ENCODE measurements at regions not wholly inside any gene's neighbourhood (a gene's known extent, or its start where the extent isn't known, plus 50 kb on each side); places are given as distances from the start of the nearest gene placed in this dataset.

- Histone ChIP-seq H3K14ac (ENCODE audit: low read length) (no peak overlapping the region), H2BK12ac (ENCODE audit: low read length) (no peak overlapping the region), H2BK120ac (ENCODE audit: insufficient read depth, low read length, poor library complexity) (no peak overlapping the region), H3K4me2 (ENCODE audit: low read length) (no peak overlapping the region), H2AK5ac (ENCODE audit: low read length) (no peak overlapping the region), H3K27me3 (ENCODE audit: insufficient read depth, low read length) (no peaks in the 10 kb centered on the region), H3K27ac (ENCODE audit: low read depth, low read length) (no peak overlapping the region), H3K9ac (ENCODE audit: low read length) (no peak overlapping the region), H2BK5ac (ENCODE audit: low read depth, low read length, poor library complexity) (no peak overlapping the region), H3K4ac (ENCODE audit: low read depth, low read length) (no peak overlapping the region), H3K18ac (ENCODE audit: low read length) (no peak overlapping the region), H3K79me2 (ENCODE audit: control insufficient read depth, insufficient read depth, low read length, poor library complexity) (no peaks in the 10 kb centered on the region), H4K12ac (ENCODE audit: low read depth, low read length) (no peak overlapping the region), H4K8ac (ENCODE audit: low read depth, low read length) (no peak overlapping the region), H3K36me3 (ENCODE audit: control insufficient read depth in 1 of 2, insufficient read depth in 2 of 2, low read length in 2 of 2) (no peaks in the 10 kb centered on the region), H3K4me3 (ENCODE audit: low read depth, low read length) (no peak overlapping the region), H2AFZ (ENCODE audit: insufficient read depth, low read length, poor library complexity) (no peak overlapping the region), H3K23ac (ENCODE audit: low read length) (no peak overlapping the region), H3K79me1 (ENCODE audit: low read length) (no peaks in the 10 kb centered on the region), H4K91ac (ENCODE audit: low read depth, low read length) (no peak overlapping the region), H3K9me3 (ENCODE audit: insufficient read depth, low read depth, low read length) (no peaks in the 10 kb centered on the region), H3K4me1 (ENCODE audit: control insufficient read depth in 1 of 2, insufficient read depth in 2 of 2, low read length in 2 of 2) (no peaks in the 10 kb centered on the region)
- DNase-seq: no peak
- no CpG with 5 or more reads among the region's 3 CpGs for WGBS (ENCODE audit: extremely low coverage, insufficient coverage, insufficient read length)
Observed at GRCh38 chr9:107983762-107984161, 494.2 kb upstream of the KLF4 start.

- H4K8ac ChIP-seq (ENCODE audit: low read depth, low read length): no peak overlapping the region
- no peak overlapping the region for H3K18ac ChIP-seq (ENCODE audit: low read length)
- H2AK5ac ChIP-seq (ENCODE audit: low read length): no peak overlapping the region
- no peak overlapping the region for H3K4ac ChIP-seq (ENCODE audit: low read depth, low read length)
- H4K12ac ChIP-seq (ENCODE audit: low read depth, low read length): no peak overlapping the region
- no peaks in the 10 kb centered on the region for H3K9me3 ChIP-seq (ENCODE audit: insufficient read depth, low read depth, low read length)
- H4K91ac ChIP-seq (ENCODE audit: low read depth, low read length): no peak overlapping the region
- H2BK120ac ChIP-seq (ENCODE audit: insufficient read depth, low read length, poor library complexity): no peak overlapping the region
- H2AFZ ChIP-seq (ENCODE audit: insufficient read depth, low read length, poor library complexity): no peak overlapping the region
- no peaks in the 10 kb centered on the region for H3K36me3 ChIP-seq (ENCODE audit: control insufficient read depth in 1 of 2, insufficient read depth in 2 of 2, low read length in 2 of 2)
- no peaks in the 10 kb centered on the region for H3K27me3 ChIP-seq (ENCODE audit: insufficient read depth, low read length)
- H3K79me2 ChIP-seq (ENCODE audit: control insufficient read depth, insufficient read depth, low read length, poor library complexity): no peaks in the 10 kb centered on the region
- no peak overlapping the region for H3K4me2 ChIP-seq (ENCODE audit: low read length)
- no peaks in the 10 kb centered on the region for H3K79me1 ChIP-seq (ENCODE audit: low read length)
- H3K4me1 ChIP-seq (ENCODE audit: control insufficient read depth in 1 of 2, insufficient read depth in 2 of 2, low read length in 2 of 2): no peaks in the 10 kb centered on the region
- H2BK5ac ChIP-seq (ENCODE audit: low read depth, low read length, poor library complexity): no peak overlapping the region
- H3K9ac ChIP-seq (ENCODE audit: low read length): no peak overlapping the region
- H3K4me3 ChIP-seq (ENCODE audit: low read depth, low read length): no peak overlapping the region
- no peak overlapping the region for H3K27ac ChIP-seq (ENCODE audit: low read depth, low read length)
- H2BK12ac ChIP-seq (ENCODE audit: low read length): no peak overlapping the region
- no CpG with 5 or more reads among the region's 3 CpGs for WGBS (ENCODE audit: extremely low coverage, insufficient coverage, insufficient read length)
- DNase-seq: peak in 1 of 2 donors; percentile 32
- no peak overlapping the region for H3K23ac ChIP-seq (ENCODE audit: low read length)
- H3K14ac ChIP-seq (ENCODE audit: low read length): no peak overlapping the region
Observed at GRCh38 chr9:107983181-107983603, 493.6 kb upstream of the KLF4 start.

- Histone ChIP-seq H3K23ac (ENCODE audit: low read length) (no peak overlapping the region), H3K4me3 (ENCODE audit: low read depth, low read length) (no peak overlapping the region), H3K27me3 (ENCODE audit: insufficient read depth, low read length) (no peaks in the 10 kb centered on the region), H3K79me2 (ENCODE audit: control insufficient read depth, insufficient read depth, low read length, poor library complexity) (no peaks in the 10 kb centered on the region), H3K27ac (ENCODE audit: low read depth, low read length) (no peak overlapping the region), H2BK5ac (ENCODE audit: low read depth, low read length, poor library complexity) (no peak overlapping the region), H2BK120ac (ENCODE audit: insufficient read depth, low read length, poor library complexity) (no peak overlapping the region), H2AFZ (ENCODE audit: insufficient read depth, low read length, poor library complexity) (no peak overlapping the region), H3K4me1 (ENCODE audit: control insufficient read depth in 1 of 2, insufficient read depth in 2 of 2, low read length in 2 of 2) (no peaks in the 10 kb centered on the region), H3K9me3 (ENCODE audit: insufficient read depth, low read depth, low read length) (no peaks in the 10 kb centered on the region), H3K9ac (ENCODE audit: low read length) (no peak overlapping the region), H3K14ac (ENCODE audit: low read length) (no peak overlapping the region), H2BK12ac (ENCODE audit: low read length) (no peak overlapping the region), H3K4ac (ENCODE audit: low read depth, low read length) (no peak overlapping the region), H3K18ac (ENCODE audit: low read length) (no peak overlapping the region), H4K8ac (ENCODE audit: low read depth, low read length) (no peak overlapping the region), H4K91ac (ENCODE audit: low read depth, low read length) (no peak overlapping the region), H4K12ac (ENCODE audit: low read depth, low read length) (no peak overlapping the region), H3K36me3 (ENCODE audit: control insufficient read depth in 1 of 2, insufficient read depth in 2 of 2, low read length in 2 of 2) (no peaks in the 10 kb centered on the region), H2AK5ac (ENCODE audit: low read length) (no peak overlapping the region), H3K79me1 (ENCODE audit: low read length) (no peaks in the 10 kb centered on the region), H3K4me2 (ENCODE audit: low read length) (no peak overlapping the region)
- WGBS (ENCODE audit: extremely low coverage, insufficient coverage, insufficient read length): no CpG with 5 or more reads among the region's 3 CpGs
- DNase-seq: no peak
Observed at GRCh38 chr9:107982745-107983144, 493.2 kb upstream of the KLF4 start.

- no peak overlapping the region for H3K18ac ChIP-seq (ENCODE audit: low read length)
- H3K79me2 ChIP-seq (ENCODE audit: control insufficient read depth, insufficient read depth, low read length, poor library complexity): no peaks in the 10 kb centered on the region
- H3K27ac ChIP-seq (ENCODE audit: low read depth, low read length): no peak overlapping the region
- no peak overlapping the region for H2AFZ ChIP-seq (ENCODE audit: insufficient read depth, low read length, poor library complexity)
- H3K4me3 ChIP-seq (ENCODE audit: low read depth, low read length): no peak overlapping the region
- H3K79me1 ChIP-seq (ENCODE audit: low read length): no peaks in the 10 kb centered on the region
- no peak overlapping the region for H4K12ac ChIP-seq (ENCODE audit: low read depth, low read length)
- no peaks in the 10 kb centered on the region for H3K27me3 ChIP-seq (ENCODE audit: insufficient read depth, low read length)
- no peak for DNase-seq
- no peak overlapping the region for H2BK12ac ChIP-seq (ENCODE audit: low read length)
- no peak overlapping the region for H3K4ac ChIP-seq (ENCODE audit: low read depth, low read length)
- H3K9ac ChIP-seq (ENCODE audit: low read length): no peak overlapping the region
- H3K9me3 ChIP-seq (ENCODE audit: insufficient read depth, low read depth, low read length): no peaks in the 10 kb centered on the region
- WGBS (ENCODE audit: extremely low coverage, insufficient coverage, insufficient read length): no CpG with 5 or more reads among the region's 1 CpG
- no peak overlapping the region for H2AK5ac ChIP-seq (ENCODE audit: low read length)
- no peak overlapping the region for H3K4me2 ChIP-seq (ENCODE audit: low read length)
- no peaks in the 10 kb centered on the region for H3K36me3 ChIP-seq (ENCODE audit: control insufficient read depth in 1 of 2, insufficient read depth in 2 of 2, low read length in 2 of 2)
- no peak overlapping the region for H3K23ac ChIP-seq (ENCODE audit: low read length)
- H3K14ac ChIP-seq (ENCODE audit: low read length): no peak overlapping the region
- no peak overlapping the region for H2BK5ac ChIP-seq (ENCODE audit: low read depth, low read length, poor library complexity)
- H4K91ac ChIP-seq (ENCODE audit: low read depth, low read length): no peak overlapping the region
- H3K4me1 ChIP-seq (ENCODE audit: control insufficient read depth in 1 of 2, insufficient read depth in 2 of 2, low read length in 2 of 2): no peaks in the 10 kb centered on the region
- H4K8ac ChIP-seq (ENCODE audit: low read depth, low read length): no peak overlapping the region
- no peak overlapping the region for H2BK120ac ChIP-seq (ENCODE audit: insufficient read depth, low read length, poor library complexity)
Observed at GRCh38 chr9:107982001-107982400, 492.4 kb upstream of the KLF4 start.
